Common myeloid progenitor, CD34-positive (primary cell): ENCODE measurements at regions not wholly inside any gene's neighbourhood (a gene's known extent, or its start where the extent isn't known, plus 50 kb on each side); places are given as distances from the start of the nearest gene placed in this dataset.

Experiments
- CTCF ChIA-PET: fragments of 350-600 bp; sonication (Branson Sonifier 250); formaldehyde crosslinking; loops from one replicate; lab custom pipeline; 2021; ENCODE audit warnings: antibody characterized with exemption; lab: Charles Lee
- POLR2A ChIA-PET: fragments of 350-600 bp; sonication (Branson Sonifier 250); formaldehyde crosslinking; loops from one replicate; lab custom pipeline; 2021; ENCODE audit warnings: antibody characterized with exemption; lab: Charles Lee
- DNase-seq, 3 donors: peaks; one replicate each; pipeline versions ENCODE4 v3.0.0 to v3.0.0-alpha.2; 2013
- H3K27ac ChIP-seq, 2 experiments: 1 replicate in 1 of 2; 2 replicates in 1 of 2; pipeline ENCODE4 v1.7.0; 2013; ENCODE audit warnings: inconsistent platforms in 2 of 2, low read length in 2 of 2, mild to moderate bottlenecking in 2 of 2, low read depth in 1 of 2, moderate library complexity in 1 of 2; ENCODE audit not compliant: severe bottlenecking in 2 of 2, insufficient read depth in 1 of 2, poor library complexity in 1 of 2
- H3K27me3 ChIP-seq, 5 experiments: replicated peaks in 2 of 5; 1 replicate in 3 of 5; 2 replicates in 2 of 5; pipeline versions ENCODE4 v1.6.1 to v1.7.0; 2013; ENCODE audit warnings: low read length in 4 of 5, mild to moderate bottlenecking in 2 of 5, moderate library complexity in 2 of 5, inconsistent platforms in 1 of 5; ENCODE audit not compliant: insufficient read depth in 5 of 5, control insufficient read depth in 4 of 5
- H3K36me3 ChIP-seq, 4 experiments: 1 replicate in 2 of 4; 2 replicates in 2 of 4; pipeline versions ENCODE4 v1.6.1 to v1.7.0; 2013; ENCODE audit warnings: low read length in 3 of 4, control low read depth in 1 of 4, mild to moderate bottlenecking in 1 of 4; ENCODE audit not compliant: control insufficient read depth in 4 of 4, insufficient read depth in 4 of 4
- H3K4me1 ChIP-seq, 4 experiments: 1 replicate in 3 of 4; 2 replicates in 1 of 4; pipeline versions ENCODE4 v1.6.1 to v1.7.1; 2013; ENCODE audit warnings: low read length in 3 of 4, mild to moderate bottlenecking in 3 of 4, control low read depth in 1 of 4, inconsistent platforms in 1 of 4, moderate library complexity in 1 of 4; ENCODE audit not compliant: control insufficient read depth in 4 of 4, insufficient read depth in 4 of 4; ENCODE audit errors: control extremely low read depth in 1 of 4
- H3K4me3 ChIP-seq, 7 experiments: 1 replicate in 4 of 7; 2 replicates in 3 of 7; pipeline versions ENCODE4 v1.5.1 to v1.7.0; 2013; ENCODE audit warnings: mild to moderate bottlenecking in 7 of 7, low read length in 6 of 7, moderate library complexity in 6 of 7, inconsistent platforms in 2 of 7, low read depth in 2 of 7, control low read depth in 1 of 7; ENCODE audit not compliant: insufficient read depth in 4 of 7, control insufficient read depth in 1 of 7; ENCODE audit errors: extremely low read depth in 1 of 7
- H3K9me3 ChIP-seq, 5 experiments: 1 replicate in 4 of 5; 2 replicates in 1 of 5; pipeline versions ENCODE4 v1.6.1 to v1.7.1; 2013; ENCODE audit warnings: low read length in 4 of 5, mild to moderate bottlenecking in 2 of 5, inconsistent platforms in 1 of 5, low read depth in 1 of 5, moderate library complexity in 1 of 5; ENCODE audit not compliant: control insufficient read depth in 4 of 5, insufficient read depth in 2 of 5; ENCODE audit errors: control extremely low read depth in 1 of 5
- WGBS: methylation state at CpG from one replicate; pipeline ENCODE4 v1.1.5; 2013; ENCODE audit not compliant: insufficient coverage; 5-methylcytosine and 5-hydroxymethylcytosine counted together

- ChIA-PET POLR2A (interaction anchor here (0.6 kb wide), 1 partner anchor 721 kb away, joined by 3 read pairs; no protein-coding TSS in a partner anchor), CTCF (no interaction called here)
- Histone ChIP-seq H3K27ac (no peak overlapping the region), H3K4me3 (no peak overlapping the region), H3K36me3 (no peaks in the 10 kb centered on the region), H3K4me1 (no peaks in the 10 kb centered on the region), H3K9me3 (no peaks in the 10 kb centered on the region), H3K27me3 (no peaks in the 10 kb centered on the region)
- DNase-seq = no peak
Measured at GRCh38 chr5:120874081-120874862, 410.2 kb downstream of the PRR16 start.

- ChIA-PET POLR2A (no interaction called here), CTCF (no interaction called here)
- H3K9me3 ChIP-seq = no peaks in the 10 kb centered on the region
- H3K27ac ChIP-seq = no peak overlapping the region
- 93% methylated on average over 2 of the region's 4 CpGs for WGBS
- H3K4me1 ChIP-seq = no peaks in the 10 kb centered on the region
- H3K4me3 ChIP-seq = no peak overlapping the region
- H3K36me3 ChIP-seq = no peaks in the 10 kb centered on the region
- DNase-seq = no peak
- no peaks in the 10 kb centered on the region for H3K27me3 ChIP-seq
Measured at GRCh38 chr5:120882038-120882775, 418.1 kb downstream of the PRR16 start.

- H3K27me3 ChIP-seq = no peaks in the 10 kb centered on the region
- 100% methylated on average over 2 of the region's 7 CpGs for WGBS
- H3K4me3 ChIP-seq = no peak overlapping the region
- no peaks in the 10 kb centered on the region for H3K36me3 ChIP-seq
- H3K9me3 ChIP-seq = peaks cover 0 to 1% (median 0%) of the 10 kb centered on the region in 5 experiments
- ChIA-PET POLR2A (no interaction called here), CTCF (no interaction called here)
- DNase-seq = no peak
- H3K27ac ChIP-seq = no peak overlapping the region
- H3K4me1 ChIP-seq = no peaks in the 10 kb centered on the region
Measured at GRCh38 chr5:120886351-120886860, 422.3 kb downstream of the PRR16 start.

- WGBS = 96% methylated on average over 2 of the region's 2 CpGs
- ChIA-PET POLR2A (no interaction called here), CTCF (interaction anchor here (1.2 kb wide), 1 partner anchor 12 kb away, joined by 3 read pairs; no protein-coding TSS in a partner anchor)
- Histone ChIP-seq H3K36me3 (no peaks in the 10 kb centered on the region), H3K9me3 (no peaks in the 10 kb centered on the region), H3K27ac (no peak overlapping the region), H3K27me3 (no peaks in the 10 kb centered on the region), H3K4me1 (no peaks in the 10 kb centered on the region), H3K4me3 (no peak overlapping the region)
- no peak for DNase-seq
Measured at GRCh38 chr5:120895660-120896059, 431.6 kb downstream of the PRR16 start.

- WGBS = no CpG with 5 or more reads among the region's 1 CpG
- Histone ChIP-seq H3K4me3 (no peak overlapping the region), H3K4me1 (no peaks in the 10 kb centered on the region), H3K27me3 (no peaks in the 10 kb centered on the region), H3K27ac (no peak overlapping the region), H3K36me3 (no peaks in the 10 kb centered on the region), H3K9me3 (no peaks in the 10 kb centered on the region)
- ChIA-PET CTCF (no interaction called here), POLR2A (no interaction called here)
- DNase-seq = no peak
Measured at GRCh38 chr5:120901199-120901598, 437.1 kb downstream of the PRR16 start.

- Histone ChIP-seq H3K4me1 (no peaks in the 10 kb centered on the region), H3K36me3 (no peaks in the 10 kb centered on the region), H3K27ac (no peak overlapping the region), H3K9me3 (peaks cover 0 to 3% (median 0%) of the 10 kb centered on the region in 5 experiments), H3K27me3 (no peaks in the 10 kb centered on the region), H3K4me3 (no peak overlapping the region)
- WGBS = no CpG with 5 or more reads among the region's 1 CpG
- CTCF ChIA-PET = no interaction called here
- POLR2A ChIA-PET = no interaction called here
- no peak for DNase-seq
Measured at GRCh38 chr5:120907953-120908352, 443.9 kb downstream of the PRR16 start.

- Histone ChIP-seq H3K27ac (no peak overlapping the region), H3K4me1 (no peaks in the 10 kb centered on the region), H3K4me3 (no peak overlapping the region), H3K9me3 (peaks cover 0 to 3% (median 0%) of the 10 kb centered on the region in 5 experiments), H3K36me3 (no peaks in the 10 kb centered on the region), H3K27me3 (no peaks in the 10 kb centered on the region)
- WGBS = 100% methylated on average over 1 of the region's 1 CpG
- DNase-seq = no peak
- ChIA-PET CTCF (no interaction called here), POLR2A (no interaction called here)
Measured at GRCh38 chr5:120910629-120911028, 446.5 kb downstream of the PRR16 start.
